HUES6 (cell line): ENCODE measurements at regions not wholly inside any gene's neighbourhood (a gene's known extent, or its start where the extent isn't known, plus 50 kb on each side); places are given as distances from the start of the nearest gene placed in this dataset.

ENCODE experiments used
- H3K27ac ChIP-seq: 2 replicates; pipeline ENCODE4 v1.7.0; 2013; ENCODE audit warnings: low read depth, mild to moderate bottlenecking, low read length, inconsistent platforms
- H3K27me3 ChIP-seq: 2 replicates; pipeline ENCODE4 v1.6.1; 2013; ENCODE audit warnings: low read length; ENCODE audit not compliant: control insufficient read depth, insufficient read depth
- H3K36me3 ChIP-seq: 2 replicates; pipeline ENCODE4 v1.6.1; 2013; ENCODE audit warnings: low read length; ENCODE audit not compliant: control insufficient read depth, insufficient read depth
- H3K4me1 ChIP-seq: 2 replicates; pipeline ENCODE4 v1.6.1; 2013; ENCODE audit warnings: low read length; ENCODE audit not compliant: control insufficient read depth, insufficient read depth
- H3K4me3 ChIP-seq: 2 replicates; pipeline ENCODE4 v1.5.1; 2013; ENCODE audit warnings: low read depth, low read length
- H3K9ac ChIP-seq: one replicate; pipeline ENCODE4 v1.6.1; 2013; ENCODE audit warnings: mild to moderate bottlenecking, low read length
- H3K9me3 ChIP-seq: 2 replicates; pipeline ENCODE4 v1.6.1; 2013; ENCODE audit warnings: low read depth, low read length; ENCODE audit not compliant: control insufficient read depth, insufficient read depth

GRCh38 chr5:8894031-8894430, 651.8 kb downstream of the SEMA5A start:
- Histone ChIP-seq H3K4me3 (no peak overlapping the region), H3K36me3 (no peaks in the 10 kb centered on the region), H3K27me3 (no peaks in the 10 kb centered on the region), H3K27ac (no peak overlapping the region), H3K4me1 (no peaks in the 10 kb centered on the region), H3K9ac (no peak overlapping the region), H3K9me3 (no peaks in the 10 kb centered on the region)

- no peaks in the 10 kb centered on the region for H3K36me3 ChIP-seq
- no peaks in the 10 kb centered on the region for H3K27me3 ChIP-seq
- no peaks in the 10 kb centered on the region for H3K4me1 ChIP-seq
- no peak overlapping the region for H3K4me3 ChIP-seq
- H3K27ac ChIP-seq, result no peak overlapping the region
- H3K9me3 ChIP-seq, result no peaks in the 10 kb centered on the region
- no peak overlapping the region for H3K9ac ChIP-seq
These were observed 650.8 kb downstream of the SEMA5A start for GRCh38 chr5:8895062-8895461.

GRCh38 chr5:8895599-8895998, 650.3 kb downstream of the SEMA5A start:
- H3K27ac ChIP-seq, result no peak overlapping the region
- no peak overlapping the region for H3K4me3 ChIP-seq
- no peaks in the 10 kb centered on the region for H3K27me3 ChIP-seq
- no peak overlapping the region for H3K9ac ChIP-seq
- no peaks in the 10 kb centered on the region for H3K36me3 ChIP-seq
- H3K9me3 ChIP-seq, result no peaks in the 10 kb centered on the region
- no peaks in the 10 kb centered on the region for H3K4me1 ChIP-seq

- no peak overlapping the region for H3K27ac ChIP-seq
- no peak overlapping the region for H3K9ac ChIP-seq
- H3K27me3 ChIP-seq, result no peaks in the 10 kb centered on the region
- no peaks in the 10 kb centered on the region for H3K4me1 ChIP-seq
- no peaks in the 10 kb centered on the region for H3K36me3 ChIP-seq
- no peaks in the 10 kb centered on the region for H3K9me3 ChIP-seq
- no peak overlapping the region for H3K4me3 ChIP-seq
These were observed 648.6 kb downstream of the SEMA5A start for GRCh38 chr5:8897316-8897715.

- Histone ChIP-seq H3K27me3 (no peaks in the 10 kb centered on the region), H3K36me3 (no peaks in the 10 kb centered on the region), H3K9ac (no peak overlapping the region), H3K9me3 (no peaks in the 10 kb centered on the region), H3K27ac (no peak overlapping the region), H3K4me3 (no peak overlapping the region), H3K4me1 (no peaks in the 10 kb centered on the region)
These were observed 640.9 kb downstream of the SEMA5A start for GRCh38 chr5:8905021-8905420.

- Histone ChIP-seq H3K9me3 (no peaks in the 10 kb centered on the region), H3K9ac (no peak overlapping the region), H3K27ac (no peak overlapping the region), H3K4me3 (no peak overlapping the region), H3K36me3 (no peaks in the 10 kb centered on the region), H3K27me3 (no peaks in the 10 kb centered on the region), H3K4me1 (no peaks in the 10 kb centered on the region)
These were observed 639.4 kb downstream of the SEMA5A start for GRCh38 chr5:8906303-8906967.

GRCh38 chr5:8907168-8907868, 638.6 kb downstream of the SEMA5A start:
- no peaks in the 10 kb centered on the region for H3K36me3 ChIP-seq
- H3K9ac ChIP-seq, result no peak overlapping the region
- H3K4me1 ChIP-seq, result no peaks in the 10 kb centered on the region
- H3K27me3 ChIP-seq, result no peaks in the 10 kb centered on the region
- no peak overlapping the region for H3K27ac ChIP-seq
- no peaks in the 10 kb centered on the region for H3K9me3 ChIP-seq
- H3K4me3 ChIP-seq, result no peak overlapping the region

- no peaks in the 10 kb centered on the region for H3K36me3 ChIP-seq
- H3K9me3 ChIP-seq, result no peaks in the 10 kb centered on the region
- no peaks in the 10 kb centered on the region for H3K4me1 ChIP-seq
- no peak overlapping the region for H3K9ac ChIP-seq
- no peaks in the 10 kb centered on the region for H3K27me3 ChIP-seq
- H3K27ac ChIP-seq, result no peak overlapping the region
- no peak overlapping the region for H3K4me3 ChIP-seq
These were observed 637.7 kb downstream of the SEMA5A start for GRCh38 chr5:8908055-8908683.

- H3K9me3 ChIP-seq, result no peaks in the 10 kb centered on the region
- H3K4me3 ChIP-seq, result no peak overlapping the region
- no peaks in the 10 kb centered on the region for H3K36me3 ChIP-seq
- H3K27ac ChIP-seq, result no peak overlapping the region
- H3K4me1 ChIP-seq, result no peaks in the 10 kb centered on the region
- no peaks in the 10 kb centered on the region for H3K27me3 ChIP-seq
- no peak overlapping the region for H3K9ac ChIP-seq
These were observed 633.8 kb downstream of the SEMA5A start for GRCh38 chr5:8912106-8912505.

- Histone ChIP-seq H3K36me3 (no peaks in the 10 kb centered on the region), H3K27me3 (peaks cover 4% of the 10 kb centered on the region; the same call in 1 of the 2 replicates), H3K9me3 (no peaks in the 10 kb centered on the region), H3K4me3 (no peak overlapping the region), H3K9ac (no peak overlapping the region), H3K27ac (no peak overlapping the region), H3K4me1 (no peaks in the 10 kb centered on the region)
These were observed 632.4 kb downstream of the SEMA5A start for GRCh38 chr5:8913522-8913921.

- no peaks in the 10 kb centered on the region for H3K36me3 ChIP-seq
- H3K4me1 ChIP-seq, result no peaks in the 10 kb centered on the region
- H3K9ac ChIP-seq, result no peak overlapping the region
- H3K27me3 ChIP-seq, result peaks cover 4% of the 10 kb centered on the region; the same call in 1 of the 2 replicates
- H3K4me3 ChIP-seq, result no peak overlapping the region
- no peaks in the 10 kb centered on the region for H3K9me3 ChIP-seq
- no peak overlapping the region for H3K27ac ChIP-seq
These were observed 626.8 kb downstream of the SEMA5A start for GRCh38 chr5:8919096-8919495.
